Common myeloid progenitor, CD34-positive (primary cell): ENCODE measurements at regions not wholly inside any gene's neighbourhood (a gene's known extent, or its start where the extent isn't known, plus 50 kb on each side); places are given as distances from the start of the nearest gene placed in this dataset.

Source experiments
- CTCF ChIA-PET: fragments of 350-600 bp; sonication (Branson Sonifier 250); formaldehyde crosslinking; loops from one replicate; lab custom pipeline; 2021; ENCODE audit warnings: antibody characterized with exemption; lab: Charles Lee
- POLR2A ChIA-PET: fragments of 350-600 bp; sonication (Branson Sonifier 250); formaldehyde crosslinking; loops from one replicate; lab custom pipeline; 2021; ENCODE audit warnings: antibody characterized with exemption; lab: Charles Lee
- DNase-seq, 3 donors: peaks; one replicate each; pipeline versions ENCODE4 v3.0.0 to v3.0.0-alpha.2; 2013
- H3K27ac ChIP-seq, 2 experiments: 1 replicate in 1 of 2; 2 replicates in 1 of 2; pipeline ENCODE4 v1.7.0; 2013; ENCODE audit warnings: inconsistent platforms in 2 of 2, low read length in 2 of 2, mild to moderate bottlenecking in 2 of 2, low read depth in 1 of 2, moderate library complexity in 1 of 2; ENCODE audit not compliant: severe bottlenecking in 2 of 2, insufficient read depth in 1 of 2, poor library complexity in 1 of 2
- H3K27me3 ChIP-seq, 5 experiments: replicated peaks in 2 of 5; 1 replicate in 3 of 5; 2 replicates in 2 of 5; pipeline versions ENCODE4 v1.6.1 to v1.7.0; 2013; ENCODE audit warnings: low read length in 4 of 5, mild to moderate bottlenecking in 2 of 5, moderate library complexity in 2 of 5, inconsistent platforms in 1 of 5; ENCODE audit not compliant: insufficient read depth in 5 of 5, control insufficient read depth in 4 of 5
- H3K36me3 ChIP-seq, 4 experiments: 1 replicate in 2 of 4; 2 replicates in 2 of 4; pipeline versions ENCODE4 v1.6.1 to v1.7.0; 2013; ENCODE audit warnings: low read length in 3 of 4, control low read depth in 1 of 4, mild to moderate bottlenecking in 1 of 4; ENCODE audit not compliant: control insufficient read depth in 4 of 4, insufficient read depth in 4 of 4
- H3K4me1 ChIP-seq, 4 experiments: 1 replicate in 3 of 4; 2 replicates in 1 of 4; pipeline versions ENCODE4 v1.6.1 to v1.7.1; 2013; ENCODE audit warnings: low read length in 3 of 4, mild to moderate bottlenecking in 3 of 4, control low read depth in 1 of 4, inconsistent platforms in 1 of 4, moderate library complexity in 1 of 4; ENCODE audit not compliant: control insufficient read depth in 4 of 4, insufficient read depth in 4 of 4; ENCODE audit errors: control extremely low read depth in 1 of 4
- H3K4me3 ChIP-seq, 7 experiments: 1 replicate in 4 of 7; 2 replicates in 3 of 7; pipeline versions ENCODE4 v1.5.1 to v1.7.0; 2013; ENCODE audit warnings: mild to moderate bottlenecking in 7 of 7, low read length in 6 of 7, moderate library complexity in 6 of 7, inconsistent platforms in 2 of 7, low read depth in 2 of 7, control low read depth in 1 of 7; ENCODE audit not compliant: insufficient read depth in 4 of 7, control insufficient read depth in 1 of 7; ENCODE audit errors: extremely low read depth in 1 of 7
- H3K9me3 ChIP-seq, 5 experiments: 1 replicate in 4 of 5; 2 replicates in 1 of 5; pipeline versions ENCODE4 v1.6.1 to v1.7.1; 2013; ENCODE audit warnings: low read length in 4 of 5, mild to moderate bottlenecking in 2 of 5, inconsistent platforms in 1 of 5, low read depth in 1 of 5, moderate library complexity in 1 of 5; ENCODE audit not compliant: control insufficient read depth in 4 of 5, insufficient read depth in 2 of 5; ENCODE audit errors: control extremely low read depth in 1 of 5
- WGBS: methylation state at CpG from one replicate; pipeline ENCODE4 v1.1.5; 2013; ENCODE audit not compliant: insufficient coverage; 5-methylcytosine and 5-hydroxymethylcytosine counted together

- Histone ChIP-seq H3K4me1 (peaks cover 7 to 29% (median 12%) of the 10 kb centered on the region in 4 experiments), H3K27me3 (no peaks in the 10 kb centered on the region), H3K27ac (no peak overlapping the region), H3K36me3 (no peaks in the 10 kb centered on the region), H3K9me3 (peaks cover 0 to 2% (median 0%) of the 10 kb centered on the region in 5 experiments), H3K4me3 (no peak overlapping the region)
- CTCF ChIA-PET, result interaction anchor here (0.8 to 1.4 kb wide), 3 partner anchors 9 to 79 kb away, joined by 3 read pairs; no protein-coding TSS in a partner anchor
- WGBS, result 64% methylated on average over 5 of the region's 10 CpGs
- POLR2A ChIA-PET, result no interaction called here
- DNase-seq, result no peak
Measured at GRCh38 chr2:157932480-157933159, 56.5 kb upstream of the ACVR1 start.

GRCh38 chr2:157931542-157931941 is 55.4 kb upstream of the ACVR1 start:
- H3K4me1 ChIP-seq, result peaks cover 7 to 29% (median 12%) of the 10 kb centered on the region in 4 experiments
- peak overlapping the region; percentile 28 to 39 for H3K27ac ChIP-seq
- no peaks in the 10 kb centered on the region for H3K27me3 ChIP-seq
- DNase-seq, result no peak
- WGBS, result no CpG with 5 or more reads among the region's 1 CpG
- H3K4me3 ChIP-seq, result no peak overlapping the region
- peaks cover 0 to 2% (median 0%) of the 10 kb centered on the region in 5 experiments for H3K9me3 ChIP-seq
- ChIA-PET CTCF (interaction anchor here (0.8 to 1.4 kb wide), 3 partner anchors 12 to 80 kb away, joined by 3 to 5 read pairs (median 3); no protein-coding TSS in a partner anchor), POLR2A (interaction anchor here (0.6 kb wide), 1 partner anchor 64 kb away, joined by 3 read pairs; no protein-coding TSS in a partner anchor)
- H3K36me3 ChIP-seq, result no peaks in the 10 kb centered on the region

GRCh38 chr2:157930728-157931127 is 54.6 kb upstream of the ACVR1 start:
- Histone ChIP-seq H3K4me3 (no peak overlapping the region), H3K27ac (peak overlapping the region in 1 of 2 experiments; percentile 60), H3K4me1 (peaks cover 4 to 29% (median 12%) of the 10 kb centered on the region in 4 experiments), H3K9me3 (peaks cover 0 to 2% (median 0%) of the 10 kb centered on the region in 5 experiments), H3K36me3 (no peaks in the 10 kb centered on the region), H3K27me3 (no peaks in the 10 kb centered on the region)
- DNase-seq, result no peak
- WGBS, result no CpG with 5 or more reads among the region's 2 CpGs
- ChIA-PET CTCF (interaction anchor here (1.4 kb wide), 1 partner anchor 12 kb away, joined by 5 read pairs; no protein-coding TSS in a partner anchor), POLR2A (no interaction called here)

- H3K9me3 ChIP-seq, result peaks cover 0 to 2% (median 0%) of the 10 kb centered on the region in 5 experiments
- CTCF ChIA-PET, result no interaction called here
- H3K4me3 ChIP-seq, result no peak overlapping the region
- 0% methylated on average over 1 of the region's 5 CpGs for WGBS
- H3K4me1 ChIP-seq, result peaks cover 4 to 29% (median 12%) of the 10 kb centered on the region in 4 experiments
- H3K27me3 ChIP-seq, result no peaks in the 10 kb centered on the region
- peak; percentile 88 to 98 (median 95) for DNase-seq
- no peaks in the 10 kb centered on the region for H3K36me3 ChIP-seq
- peak overlapping the region; percentile 18 to 76 for H3K27ac ChIP-seq
- POLR2A ChIA-PET, result no interaction called here
Measured at GRCh38 chr2:157929871-157930667, 53.9 kb upstream of the ACVR1 start.

GRCh38 chr2:157928372-157928771 is 52.2 kb upstream of the ACVR1 start:
- no peak for DNase-seq
- no peak overlapping the region for H3K27ac ChIP-seq
- H3K9me3 ChIP-seq, result peaks cover 0 to 2% (median 0%) of the 10 kb centered on the region in 5 experiments
- ChIA-PET CTCF (interaction anchor here (1.3 kb wide), 2 partner anchors 11 to 14 kb away, joined by 3 to 4 read pairs; no protein-coding TSS in a partner anchor), POLR2A (no interaction called here)
- no peaks in the 10 kb centered on the region for H3K27me3 ChIP-seq
- H3K4me1 ChIP-seq, result peaks cover 4 to 29% (median 12%) of the 10 kb centered on the region in 4 experiments
- no peak overlapping the region for H3K4me3 ChIP-seq
- H3K36me3 ChIP-seq, result no peaks in the 10 kb centered on the region

GRCh38 chr2:157927155-157927554 is 51.0 kb upstream of the ACVR1 start:
- H3K4me1 ChIP-seq, result peaks cover 4 to 19% (median 11%) of the 10 kb centered on the region in 4 experiments
- DNase-seq, result peak in 2 of 3 donors; percentile 18 to 57
- POLR2A ChIA-PET, result no interaction called here
- CTCF ChIA-PET, result no interaction called here
- H3K27me3 ChIP-seq, result no peaks in the 10 kb centered on the region
- no peaks in the 10 kb centered on the region for H3K36me3 ChIP-seq
- no peak overlapping the region for H3K4me3 ChIP-seq
- H3K9me3 ChIP-seq, result peaks cover 0 to 2% (median 0%) of the 10 kb centered on the region in 5 experiments
- no CpG with 5 or more reads among the region's 2 CpGs for whole genome bisulfite sequencing
- H3K27ac ChIP-seq, result no peak overlapping the region
